ENCODE measurements at regions not wholly inside any gene's neighbourhood (a gene's known extent, or its start where the extent isn't known, plus 50 kb on each side); places are given as distances from the start of the nearest gene placed in this dataset.
"Not testable (repeated sequence)": the region's sequence is repeated elsewhere in the genome, so short reads cannot be mapped to it uniquely, and the experiment has no call there.

GRCh38 chr3:82179291-82179690 is 417.8 kb upstream of the GBE1 start:
- ATAC-seq (replicated peaks in 1 of 4) (no peak), DNase-seq (no peak)
- Mint-ChIP-seq H3K4me3 (no peak overlapping the region), H3K27me3 (no peaks in the 10 kb centered on the region), H3K9me3 (peaks cover 0 to 7% (median 4%) of the 10 kb centered on the region in 3 donors), H3K36me3 (no peaks in the 10 kb centered on the region), H3K4me1 (no peaks in the 10 kb centered on the region), H3K27ac (no peak overlapping the region)
- Histone ChIP-seq H3K4me1 (ENCODE audit: control insufficient read depth in 1 of 2, extremely low read depth in 1 of 2, insufficient read depth in 2 of 2, low read length in 2 of 2) (no peaks in the 10 kb centered on the region), H3K27ac (ENCODE audit: low read length) (no peak overlapping the region), H3K27me3 (replicated peaks in 1 of 2; ENCODE audit: control insufficient read depth in 2 of 2, extremely low read depth in 1 of 2, insufficient read depth in 2 of 2, low read length in 1 of 2) (no peaks in the 10 kb centered on the region), H3K9me3 (no peaks in the 10 kb centered on the region), H3K4me3 (ENCODE audit: control insufficient read depth in 1 of 2, extremely low read depth in 1 of 2, low read length in 1 of 2) (no peak overlapping the region), H3K36me3 (ENCODE audit: control insufficient read depth in 2 of 2, extremely low read depth in 1 of 2, insufficient read depth in 1 of 2, low read length in 1 of 2) (no peaks in the 10 kb centered on the region)
- CTCF ChIA-PET, result interaction anchor here in 1 of 2 donors (0.7 kb wide), 1 partner anchor 506 kb away, joined by 3 read pairs; no protein-coding TSS in a partner anchor
- no CpG with 5 or more reads among the region's 3 CpGs for WGBS (ENCODE audit: insufficient coverage)
- POLR2A ChIA-PET, result no interaction called here

GRCh38 chr3:82178291-82178690 is 416.8 kb upstream of the GBE1 start:
- no peaks in the 10 kb centered on the region for H3K36me3 ChIP-seq (ENCODE audit: control insufficient read depth in 2 of 2, extremely low read depth in 1 of 2, insufficient read depth in 1 of 2, low read length in 1 of 2)
- DNase-seq (no peak), ATAC-seq (replicated peaks in 1 of 4) (no peak)
- H3K27me3 ChIP-seq (replicated peaks in 1 of 2; ENCODE audit: control insufficient read depth in 2 of 2, extremely low read depth in 1 of 2, insufficient read depth in 2 of 2, low read length in 1 of 2), result no peaks in the 10 kb centered on the region
- H3K4me3 ChIP-seq (ENCODE audit: control insufficient read depth in 1 of 2, extremely low read depth in 1 of 2, low read length in 1 of 2), result no peak overlapping the region
- peaks cover 0 to 7% (median 4%) of the 10 kb centered on the region in 3 donors for H3K9me3 Mint-ChIP-seq
- H3K9me3 ChIP-seq, result no peaks in the 10 kb centered on the region
- no peaks in the 10 kb centered on the region for H3K36me3 Mint-ChIP-seq
- H3K4me1 ChIP-seq (ENCODE audit: control insufficient read depth in 1 of 2, extremely low read depth in 1 of 2, insufficient read depth in 2 of 2, low read length in 2 of 2), result no peaks in the 10 kb centered on the region
- CTCF ChIA-PET, result no interaction called here
- H3K27me3 Mint-ChIP-seq, result no peaks in the 10 kb centered on the region
- no peak overlapping the region for H3K4me3 Mint-ChIP-seq
- H3K27ac ChIP-seq (ENCODE audit: low read length), result no peak overlapping the region
- no peaks in the 10 kb centered on the region for H3K4me1 Mint-ChIP-seq
- POLR2A ChIA-PET, result no interaction called here
- no CpG with 5 or more reads among the region's 3 CpGs for WGBS (ENCODE audit: insufficient coverage)
- H3K27ac Mint-ChIP-seq, result no peak overlapping the region

GRCh38 chr3:82177774-82178173 is 416.3 kb upstream of the GBE1 start:
- Mint-ChIP-seq H3K27ac (no peak overlapping the region), H3K36me3 (no peaks in the 10 kb centered on the region), H3K27me3 (no peaks in the 10 kb centered on the region), H3K4me3 (no peak overlapping the region), H3K4me1 (no peaks in the 10 kb centered on the region), H3K9me3 (peaks cover 0 to 7% (median 4%) of the 10 kb centered on the region in 3 donors)
- Histone ChIP-seq H3K4me1 (ENCODE audit: control insufficient read depth in 1 of 2, extremely low read depth in 1 of 2, insufficient read depth in 2 of 2, low read length in 2 of 2) (no peaks in the 10 kb centered on the region), H3K27me3 (replicated peaks in 1 of 2; ENCODE audit: control insufficient read depth in 2 of 2, extremely low read depth in 1 of 2, insufficient read depth in 2 of 2, low read length in 1 of 2) (no peaks in the 10 kb centered on the region), H3K9me3 (no peaks in the 10 kb centered on the region), H3K36me3 (ENCODE audit: control insufficient read depth in 2 of 2, extremely low read depth in 1 of 2, insufficient read depth in 1 of 2, low read length in 1 of 2) (no peaks in the 10 kb centered on the region), H3K4me3 (ENCODE audit: control insufficient read depth in 1 of 2, extremely low read depth in 1 of 2, low read length in 1 of 2) (no peak overlapping the region), H3K27ac (ENCODE audit: low read length) (no peak overlapping the region)
- no peak for DNase-seq
- CTCF ChIA-PET, result no interaction called here
- no peak for ATAC-seq (replicated peaks in 1 of 4)
- POLR2A ChIA-PET, result no interaction called here

DNA sequence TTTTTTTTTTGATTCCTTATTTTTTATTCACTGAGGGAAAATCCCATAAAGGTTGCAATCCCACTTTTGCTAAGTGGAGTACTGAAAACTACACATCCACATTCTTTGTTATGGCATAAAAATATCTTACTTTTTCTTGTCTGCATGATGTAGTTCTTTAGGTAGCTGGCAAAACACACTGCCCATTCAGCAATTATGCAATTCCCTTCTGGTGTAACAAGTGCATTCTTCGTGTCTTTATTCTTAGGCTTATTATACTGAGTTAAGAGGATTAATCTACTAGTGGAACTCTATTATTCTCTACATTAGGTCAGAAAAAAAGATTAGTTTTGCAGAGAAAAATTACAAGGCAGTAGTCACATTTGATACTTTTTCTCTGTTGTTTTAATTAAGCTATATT is 403.8 kb upstream of the GBE1 start:
- DNase-seq, result no peak
- no CpG with 5 or more reads among the region's 1 CpG for WGBS (ENCODE audit: insufficient coverage)
- no peaks in the 10 kb centered on the region for H3K27me3 ChIP-seq (replicated peaks in 1 of 2; ENCODE audit: control insufficient read depth in 2 of 2, extremely low read depth in 1 of 2, insufficient read depth in 2 of 2, low read length in 1 of 2)
- H3K36me3 ChIP-seq (ENCODE audit: control insufficient read depth in 2 of 2, extremely low read depth in 1 of 2, insufficient read depth in 1 of 2, low read length in 1 of 2), result no peaks in the 10 kb centered on the region
- Mint-ChIP-seq H3K27ac (no peak overlapping the region), H3K4me1 (no peaks in the 10 kb centered on the region), H3K9me3 (peaks cover 0 to 2% (median 0%) of the 10 kb centered on the region in 3 donors), H3K4me3 (no peak overlapping the region), H3K36me3 (no peaks in the 10 kb centered on the region), H3K27me3 (no peaks in the 10 kb centered on the region)
- ChIA-PET CTCF (no interaction called here), POLR2A (interaction anchor here in 1 of 2 donors (0.6 kb wide), 1 partner anchor 1960 kb away, joined by 3 read pairs; no protein-coding TSS in a partner anchor)
- ATAC-seq (replicated peaks in 1 of 4), result no peak
- no peak overlapping the region for H3K27ac ChIP-seq (ENCODE audit: low read length)
- no peaks in the 10 kb centered on the region for H3K9me3 ChIP-seq
- H3K4me3 ChIP-seq (ENCODE audit: control insufficient read depth in 1 of 2, extremely low read depth in 1 of 2, low read length in 1 of 2), result no peak overlapping the region
- H3K4me1 ChIP-seq (ENCODE audit: control insufficient read depth in 1 of 2, extremely low read depth in 1 of 2, insufficient read depth in 2 of 2, low read length in 2 of 2), result no peaks in the 10 kb centered on the region

- H3K36me3 ChIP-seq (ENCODE audit: control insufficient read depth in 2 of 2, extremely low read depth in 1 of 2, insufficient read depth in 1 of 2, low read length in 1 of 2), result no peaks in the 10 kb centered on the region
- no peaks in the 10 kb centered on the region for H3K27me3 Mint-ChIP-seq
- no peak overlapping the region for H3K4me3 Mint-ChIP-seq
- ATAC-seq (replicated peaks in 1 of 4), result no peak
- no peaks in the 10 kb centered on the region for H3K4me1 Mint-ChIP-seq
- H3K4me3 ChIP-seq (ENCODE audit: control insufficient read depth in 1 of 2, extremely low read depth in 1 of 2, low read length in 1 of 2), result no peak overlapping the region
- no CpG with 5 or more reads among the region's 1 CpG for WGBS (ENCODE audit: insufficient coverage)
- no peaks in the 10 kb centered on the region for H3K9me3 Mint-ChIP-seq
- no peaks in the 10 kb centered on the region for H3K9me3 ChIP-seq
- DNase-seq, result peak in 1 of 35 experiments; percentile 3
- no peaks in the 10 kb centered on the region for H3K4me1 ChIP-seq (ENCODE audit: control insufficient read depth in 1 of 2, extremely low read depth in 1 of 2, insufficient read depth in 2 of 2, low read length in 2 of 2)
- no peaks in the 10 kb centered on the region for H3K36me3 Mint-ChIP-seq
- no peak overlapping the region for H3K27ac Mint-ChIP-seq
- H3K27ac ChIP-seq (ENCODE audit: low read length), result no peak overlapping the region
- CTCF ChIA-PET, result interaction anchor here in 1 of 2 donors (0.7 kb wide), 1 partner anchor 16 kb away, joined by 3 read pairs; no protein-coding TSS in a partner anchor
- no peaks in the 10 kb centered on the region for H3K27me3 ChIP-seq (replicated peaks in 1 of 2; ENCODE audit: control insufficient read depth in 2 of 2, extremely low read depth in 1 of 2, insufficient read depth in 2 of 2, low read length in 1 of 2)
- POLR2A ChIA-PET, result no interaction called here
Observed at GRCh38 chr3:82163907-82164520, 402.6 kb upstream of the GBE1 start.

GRCh38 chr3:82157952-82158351 is 396.5 kb upstream of the GBE1 start:
- no peaks in the 10 kb centered on the region for H3K4me1 Mint-ChIP-seq
- Histone ChIP-seq H3K4me3 (ENCODE audit: control insufficient read depth in 1 of 2, extremely low read depth in 1 of 2, low read length in 1 of 2) (no peak overlapping the region), H3K27ac (ENCODE audit: low read length) (no peak overlapping the region), H3K27me3 (replicated peaks in 1 of 2; ENCODE audit: control insufficient read depth in 2 of 2, extremely low read depth in 1 of 2, insufficient read depth in 2 of 2, low read length in 1 of 2) (no peaks in the 10 kb centered on the region), H3K9me3 (no peaks in the 10 kb centered on the region), H3K36me3 (ENCODE audit: control insufficient read depth in 2 of 2, extremely low read depth in 1 of 2, insufficient read depth in 1 of 2, low read length in 1 of 2) (no peaks in the 10 kb centered on the region), H3K4me1 (ENCODE audit: control insufficient read depth in 1 of 2, extremely low read depth in 1 of 2, insufficient read depth in 2 of 2, low read length in 2 of 2) (no peaks in the 10 kb centered on the region)
- WGBS (ENCODE audit: insufficient coverage), result 60% methylated on average over 1 of the region's 5 CpGs
- H3K9me3 Mint-ChIP-seq, result peaks cover 4 to 5% (median 5%) of the 10 kb centered on the region in 3 donors
- peaks cover 4 to 5% of the 10 kb centered on the region in 2 donors for H3K27me3 Mint-ChIP-seq
- no peak for ATAC-seq (replicated peaks in 1 of 4)
- H3K36me3 Mint-ChIP-seq, result no peaks in the 10 kb centered on the region
- no peak for DNase-seq
- ChIA-PET POLR2A (no interaction called here), CTCF (no interaction called here)
- H3K27ac Mint-ChIP-seq, result no peak overlapping the region
- H3K4me3 Mint-ChIP-seq, result no peak overlapping the region

GRCh38 chr3:82153892-82154291 is 392.4 kb upstream of the GBE1 start:
- ATAC-seq (replicated peaks in 1 of 4); H3K27me3 Mint-ChIP-seq; H3K4me1 Mint-ChIP-seq; H3K9me3 ChIP-seq; H3K4me1 ChIP-seq (ENCODE audit: control insufficient read depth in 1 of 2, extremely low read depth in 1 of 2, insufficient read depth in 2 of 2, low read length in 2 of 2); H3K4me3 Mint-ChIP-seq; H3K36me3 Mint-ChIP-seq; CTCF ChIA-PET; H3K27ac Mint-ChIP-seq; POLR2A ChIA-PET; H3K27me3 ChIP-seq (replicated peaks in 1 of 2; ENCODE audit: control insufficient read depth in 2 of 2, extremely low read depth in 1 of 2, insufficient read depth in 2 of 2, low read length in 1 of 2); H3K9me3 Mint-ChIP-seq; H3K4me3 ChIP-seq (ENCODE audit: control insufficient read depth in 1 of 2, extremely low read depth in 1 of 2, low read length in 1 of 2); DNase-seq; H3K36me3 ChIP-seq (ENCODE audit: control insufficient read depth in 2 of 2, extremely low read depth in 1 of 2, insufficient read depth in 1 of 2, low read length in 1 of 2); H3K27ac ChIP-seq (ENCODE audit: low read length): not testable (repeated sequence)
- WGBS (ENCODE audit: insufficient coverage), result no CpG with 5 or more reads among the region's 1 CpG
